GM12878 (cell line): ENCODE measurements at regions not wholly inside any gene's neighbourhood (a gene's known extent, or its start where the extent isn't known, plus 50 kb on each side); places are given as distances from the start of the nearest gene placed in this dataset.

Source experiments
- ATAC-seq: fragments of 200-7000 bp; cut with Tn5 transposase; 3 replicates; pipeline ENCODE4 v1.9.1; 2020; ENCODE audit warnings: mild to moderate bottlenecking, moderate library complexity
- BruUV-seq: library from RNA; stranded (reverse); fragments of 400-500 nt; replicated peaks from 2 replicates; lab custom pipeline; 2021; lab: Mats Ljungman, UMichigan
- CTCF ChIA-PET: fragments of 300-600 bp; sonication (Branson Sonifier 250); formaldehyde crosslinking; extraction: SDS; loops from one replicate; lab custom pipeline; 2021; ENCODE audit warnings: inconsistent platforms; lab: Yijun Ruan, JAX
- POLR2A ChIA-PET: fragments of 350-600 bp; formaldehyde crosslinking; extraction: SDS; loops from one replicate; lab custom pipeline; 2021; ENCODE audit warnings: inconsistent platforms; lab: Charles Lee
- RAD21 ChIA-PET: fragments of 300-600 bp; sonication (Branson Sonifier 250); formaldehyde crosslinking; loops from one replicate; lab custom pipeline; 2023; ENCODE audit warnings: antibody characterized with exemption; ENCODE audit not compliant: unreplicated experiment; lab: Charles Lee
- SMC1A ChIA-PET: fragments of 300-600 bp; sonication (Branson Sonifier 250); formaldehyde crosslinking; loops from one replicate; lab custom pipeline; 2023; ENCODE audit not compliant: unreplicated experiment, uncharacterized antibody; lab: Charles Lee
- DNase-seq: peaks from one replicate; pipeline ENCODE4 v3.0.0-alpha.2; 2011; ENCODE audit warnings: low read depth, low spot score
- FAIRE-seq: peaks from 3 replicates; lab custom pipeline; 2011; peaks lifted over from hg19 to GRCh38; lab: Jason Lieb, UNC
- H2AFZ ChIP-seq: 2 replicates; pipeline ENCODE4 v1.6.0; 2011; ENCODE audit warnings: low read depth, low read length, control low read depth; ENCODE audit not compliant: control insufficient read depth
- H3K27ac ChIP-seq: 2 replicates; pipeline ENCODE4 v1.5.1; 2011; ENCODE audit warnings: control low read depth; ENCODE audit not compliant: control insufficient read depth, insufficient read depth
- H3K27me3 ChIP-seq, 2 experiments: replicated peaks in 1 of 2; 2 replicates each; pipeline versions ENCODE4 v1.6.0 to v1.6.1; 2011; ENCODE audit warnings: low read length in 1 of 2; ENCODE audit not compliant: control insufficient read depth in 2 of 2, insufficient read depth in 2 of 2
- H3K36me3 ChIP-seq, 2 experiments: 2 replicates each; pipeline ENCODE4 v1.5.1; 2011; ENCODE audit warnings: low read length in 1 of 2; ENCODE audit not compliant: control insufficient read depth in 2 of 2, insufficient read depth in 2 of 2
- H3K4me1 ChIP-seq: 2 replicates; pipeline ENCODE4 v1.6.1; 2011; ENCODE audit warnings: mild to moderate bottlenecking, low read length, moderate library complexity, mixed read lengths; ENCODE audit not compliant: control insufficient read depth, insufficient read depth
- H3K4me2 ChIP-seq: 2 replicates; pipeline ENCODE4 v1.6.0; 2011; ENCODE audit warnings: control low read depth; ENCODE audit not compliant: control insufficient read depth, insufficient read depth
- H3K4me3 ChIP-seq: fragments of 200-600 bp; sonication (generic); 2 replicates; pipeline ENCODE4 v1.5.1; 2016
- H3K79me2 ChIP-seq: 2 replicates; pipeline ENCODE4 v1.6.0; 2011; ENCODE audit warnings: low read length; ENCODE audit not compliant: control insufficient read depth, insufficient read depth
- H3K9ac ChIP-seq: 2 replicates; pipeline ENCODE4 v1.8.0; 2011; ENCODE audit warnings: low read length, control low read depth, mixed read lengths; ENCODE audit not compliant: control insufficient read depth, insufficient read depth
- H3K9me3 ChIP-seq: replicated peaks from 3 replicates; pipeline ENCODE4 v1.5.1; 2011; ENCODE audit warnings: mild to moderate bottlenecking, low read length; ENCODE audit not compliant: control insufficient read depth, insufficient read depth
- H4K20me1 ChIP-seq: 2 replicates; pipeline ENCODE4 v1.6.0; 2011; ENCODE audit not compliant: control insufficient read depth, insufficient read depth
- CBFB ChIP-seq: IDR thresholded peaks from 2 replicates; pipeline ENCODE4 v1.6.1; 2016; ENCODE audit warnings: antibody characterized with exemption, low read depth
- HDAC2 ChIP-seq: fragments of 200-600 bp; sonication (generic); IDR thresholded peaks from 2 replicates; pipeline ENCODE4 v1.6.1; 2017
- MEF2A ChIP-seq: IDR thresholded peaks from 2 replicates; pipeline ENCODE4 v1.6.1; 2011; ENCODE audit warnings: low read depth, mild to moderate bottlenecking, low read length, moderate library complexity; ENCODE audit not compliant: insufficient read depth
- POLR2AphosphoS5 ChIP-seq: IDR thresholded peaks from 2 replicates; pipeline ENCODE4 v1.6.1; 2011; ENCODE audit warnings: mild to moderate bottlenecking, low read length, inconsistent platforms
- SIX5 ChIP-seq: IDR thresholded peaks from 2 replicates; pipeline ENCODE4 v1.6.1; 2011; ENCODE audit warnings: mild to moderate bottlenecking, low read depth, low read length, moderate library complexity; ENCODE audit not compliant: severe bottlenecking
- WGBS: methylation state at CpG from one replicate; pipeline ENCODE4 v1.1.6; 2016; ENCODE audit warnings: low lambda C conversion rate; ENCODE audit not compliant: insufficient replicate concordance, insufficient coverage; ENCODE audit errors: missing lambda C conversion rate; 5-methylcytosine and 5-hydroxymethylcytosine counted together
- in situ Hi-C: fragments of 300-500 bp; cut with MboI; formaldehyde crosslinking; loops from 9 replicates; pipeline ENCODE4 v1.14.3; 2018; ENCODE audit warnings: mixed read lengths
- intact Hi-C: fragments of 100-400 bp; cut with micrococcal nuclease; formaldehyde crosslinking; loops from one replicate; pipeline ENCODE4 v1.14.2; 2022; ENCODE audit not compliant: unreplicated experiment
- TF ChIP-seq, protein P1 (sequence below): fragments of 450-650 bp; IDR thresholded peaks from 2 replicates; pipeline ENCODE4 v1.6.1; 2017; ENCODE audit warnings: mild to moderate bottlenecking, low read depth, inconsistent platforms; ENCODE audit not compliant: poor library complexity, severe bottlenecking
- TF ChIP-seq, protein P2 (sequence below): fragments of 450-650 bp; IDR thresholded peaks from 2 replicates; pipeline ENCODE4 v1.6.1; 2018; ENCODE audit warnings: mild to moderate bottlenecking, low read depth, moderate library complexity; ENCODE audit not compliant: partially characterized antibody
- TF ChIP-seq, protein P3 (sequence below): fragments of 450-650 bp; conservative IDR thresholded peaks from 2 replicates; pipeline ENCODE4 v1.6.1; 2017; ENCODE audit warnings: mild to moderate bottlenecking, moderate library complexity
- TF ChIP-seq, protein P4 (sequence below): IDR thresholded peaks from 2 replicates; pipeline ENCODE4 v1.6.1; 2012; ENCODE audit warnings: low read depth, low read length, improper control_type of control experiment
- TF ChIP-seq, protein P5 (sequence below): fragments of 450-650 bp; IDR thresholded peaks from 2 replicates; pipeline ENCODE4 v1.6.1; 2014; ENCODE audit warnings: mild to moderate bottlenecking
- TF ChIP-seq, protein P6 (sequence below): IDR thresholded peaks from 2 replicates; pipeline ENCODE4 v1.6.1; 2012; ENCODE audit warnings: mild to moderate bottlenecking, low read depth, low read length

DNA sequence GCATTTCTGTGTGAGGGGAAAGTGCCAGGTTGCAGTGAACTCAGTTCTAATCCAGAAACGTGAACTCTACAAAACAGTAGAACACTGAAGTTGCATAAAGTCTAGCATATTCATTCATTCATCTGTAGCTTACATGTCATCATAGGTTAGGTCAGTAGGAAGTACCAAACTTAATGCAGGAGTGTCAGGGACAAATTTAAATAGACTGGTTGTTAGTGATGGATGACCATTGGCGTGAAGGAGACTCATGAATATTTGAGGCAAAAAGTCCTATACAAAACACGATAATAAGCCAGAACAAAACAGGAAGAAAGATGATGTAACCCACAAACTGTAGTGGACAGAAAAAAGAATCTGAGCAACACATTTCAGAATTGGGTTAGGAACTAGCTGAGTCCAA lies 592.8 kb upstream of the PCDH10 start:
- Histone ChIP-seq H2AFZ (no peak overlapping the region), H3K9me3 (no peaks in the 10 kb centered on the region), H3K4me2 (no peak overlapping the region), H3K36me3 (no peaks in the 10 kb centered on the region), H3K79me2 (no peaks in the 10 kb centered on the region), H3K4me1 (no peaks in the 10 kb centered on the region), H3K4me3 (no peak overlapping the region), H3K27ac (no peak overlapping the region), H3K9ac (no peak overlapping the region), H3K27me3 (no peaks in the 10 kb centered on the region), H4K20me1 (no peaks in the 10 kb centered on the region)
- in situ Hi-C loops (no loop called here), intact Hi-C loops (no loop called here)
- WGBS, result 22% methylated on average over 3 of the region's 3 CpGs
- ChIA-PET CTCF (interaction anchor here (1.7 kb wide), 1 partner anchor 13 kb away, joined by 3 read pairs; no protein-coding TSS in a partner anchor), SMC1A (no interaction called here), POLR2A (no interaction called here), RAD21 (no interaction called here)
- DNase-seq, result no peak
- no peak for ATAC-seq
- no peak for FAIRE-seq
- BruUV-seq, result no TSS peak
- TF ChIP-seq, protein P1, sequence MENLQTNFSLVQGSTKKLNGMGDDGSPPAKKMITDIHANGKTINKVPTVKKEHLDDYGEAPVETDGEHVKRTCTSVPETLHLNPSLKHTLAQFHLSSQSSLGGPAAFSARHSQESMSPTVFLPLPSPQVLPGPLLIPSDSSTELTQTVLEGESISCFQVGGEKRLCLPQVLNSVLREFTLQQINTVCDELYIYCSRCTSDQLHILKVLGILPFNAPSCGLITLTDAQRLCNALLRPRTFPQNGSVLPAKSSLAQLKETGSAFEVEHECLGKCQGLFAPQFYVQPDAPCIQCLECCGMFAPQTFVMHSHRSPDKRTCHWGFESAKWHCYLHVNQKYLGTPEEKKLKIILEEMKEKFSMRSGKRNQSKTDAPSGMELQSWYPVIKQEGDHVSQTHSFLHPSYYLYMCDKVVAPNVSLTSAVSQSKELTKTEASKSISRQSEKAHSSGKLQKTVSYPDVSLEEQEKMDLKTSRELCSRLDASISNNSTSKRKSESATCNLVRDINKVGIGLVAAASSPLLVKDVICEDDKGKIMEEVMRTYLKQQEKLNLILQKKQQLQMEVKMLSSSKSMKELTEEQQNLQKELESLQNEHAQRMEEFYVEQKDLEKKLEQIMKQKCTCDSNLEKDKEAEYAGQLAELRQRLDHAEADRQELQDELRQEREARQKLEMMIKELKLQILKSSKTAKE, result no peak
- TF ChIP-seq, protein P2, sequence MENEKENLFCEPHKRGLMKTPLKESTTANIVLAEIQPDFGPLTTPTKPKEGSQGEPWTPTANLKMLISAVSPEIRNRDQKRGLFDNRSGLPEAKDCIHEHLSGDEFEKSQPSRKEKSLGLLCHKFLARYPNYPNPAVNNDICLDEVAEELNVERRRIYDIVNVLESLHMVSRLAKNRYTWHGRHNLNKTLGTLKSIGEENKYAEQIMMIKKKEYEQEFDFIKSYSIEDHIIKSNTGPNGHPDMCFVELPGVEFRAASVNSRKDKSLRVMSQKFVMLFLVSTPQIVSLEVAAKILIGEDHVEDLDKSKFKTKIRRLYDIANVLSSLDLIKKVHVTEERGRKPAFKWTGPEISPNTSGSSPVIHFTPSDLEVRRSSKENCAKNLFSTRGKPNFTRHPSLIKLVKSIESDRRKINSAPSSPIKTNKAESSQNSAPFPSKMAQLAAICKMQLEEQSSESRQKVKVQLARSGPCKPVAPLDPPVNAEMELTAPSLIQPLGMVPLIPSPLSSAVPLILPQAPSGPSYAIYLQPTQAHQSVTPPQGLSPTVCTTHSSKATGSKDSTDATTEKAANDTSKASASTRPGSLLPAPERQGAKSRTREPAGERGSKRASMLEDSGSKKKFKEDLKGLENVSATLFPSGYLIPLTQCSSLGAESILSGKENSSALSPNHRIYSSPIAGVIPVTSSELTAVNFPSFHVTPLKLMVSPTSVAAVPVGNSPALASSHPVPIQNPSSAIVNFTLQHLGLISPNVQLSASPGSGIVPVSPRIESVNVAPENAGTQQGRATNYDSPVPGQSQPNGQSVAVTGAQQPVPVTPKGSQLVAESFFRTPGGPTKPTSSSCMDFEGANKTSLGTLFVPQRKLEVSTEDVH, result no peak
- TF ChIP-seq, protein P3, sequence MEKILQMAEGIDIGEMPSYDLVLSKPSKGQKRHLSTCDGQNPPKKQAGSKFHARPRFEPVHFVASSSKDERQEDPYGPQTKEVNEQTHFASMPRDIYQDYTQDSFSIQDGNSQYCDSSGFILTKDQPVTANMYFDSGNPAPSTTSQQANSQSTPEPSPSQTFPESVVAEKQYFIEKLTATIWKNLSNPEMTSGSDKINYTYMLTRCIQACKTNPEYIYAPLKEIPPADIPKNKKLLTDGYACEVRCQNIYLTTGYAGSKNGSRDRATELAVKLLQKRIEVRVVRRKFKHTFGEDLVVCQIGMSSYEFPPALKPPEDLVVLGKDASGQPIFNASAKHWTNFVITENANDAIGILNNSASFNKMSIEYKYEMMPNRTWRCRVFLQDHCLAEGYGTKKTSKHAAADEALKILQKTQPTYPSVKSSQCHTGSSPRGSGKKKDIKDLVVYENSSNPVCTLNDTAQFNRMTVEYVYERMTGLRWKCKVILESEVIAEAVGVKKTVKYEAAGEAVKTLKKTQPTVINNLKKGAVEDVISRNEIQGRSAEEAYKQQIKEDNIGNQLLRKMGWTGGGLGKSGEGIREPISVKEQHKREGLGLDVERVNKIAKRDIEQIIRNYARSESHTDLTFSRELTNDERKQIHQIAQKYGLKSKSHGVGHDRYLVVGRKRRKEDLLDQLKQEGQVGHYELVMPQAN, result no peak
- TF ChIP-seq, protein P4, sequence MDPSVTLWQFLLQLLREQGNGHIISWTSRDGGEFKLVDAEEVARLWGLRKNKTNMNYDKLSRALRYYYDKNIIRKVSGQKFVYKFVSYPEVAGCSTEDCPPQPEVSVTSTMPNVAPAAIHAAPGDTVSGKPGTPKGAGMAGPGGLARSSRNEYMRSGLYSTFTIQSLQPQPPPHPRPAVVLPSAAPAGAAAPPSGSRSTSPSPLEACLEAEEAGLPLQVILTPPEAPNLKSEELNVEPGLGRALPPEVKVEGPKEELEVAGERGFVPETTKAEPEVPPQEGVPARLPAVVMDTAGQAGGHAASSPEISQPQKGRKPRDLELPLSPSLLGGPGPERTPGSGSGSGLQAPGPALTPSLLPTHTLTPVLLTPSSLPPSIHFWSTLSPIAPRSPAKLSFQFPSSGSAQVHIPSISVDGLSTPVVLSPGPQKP, result no peak
- no peak for TF ChIP-seq MEF2A
- no peak for TF ChIP-seq SIX5
- TF ChIP-seq, protein P5, sequence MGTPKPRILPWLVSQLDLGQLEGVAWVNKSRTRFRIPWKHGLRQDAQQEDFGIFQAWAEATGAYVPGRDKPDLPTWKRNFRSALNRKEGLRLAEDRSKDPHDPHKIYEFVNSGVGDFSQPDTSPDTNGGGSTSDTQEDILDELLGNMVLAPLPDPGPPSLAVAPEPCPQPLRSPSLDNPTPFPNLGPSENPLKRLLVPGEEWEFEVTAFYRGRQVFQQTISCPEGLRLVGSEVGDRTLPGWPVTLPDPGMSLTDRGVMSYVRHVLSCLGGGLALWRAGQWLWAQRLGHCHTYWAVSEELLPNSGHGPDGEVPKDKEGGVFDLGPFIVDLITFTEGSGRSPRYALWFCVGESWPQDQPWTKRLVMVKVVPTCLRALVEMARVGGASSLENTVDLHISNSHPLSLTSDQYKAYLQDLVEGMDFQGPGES, result no peak
- TF ChIP-seq CBFB, result no peak
- TF ChIP-seq, protein P6, sequence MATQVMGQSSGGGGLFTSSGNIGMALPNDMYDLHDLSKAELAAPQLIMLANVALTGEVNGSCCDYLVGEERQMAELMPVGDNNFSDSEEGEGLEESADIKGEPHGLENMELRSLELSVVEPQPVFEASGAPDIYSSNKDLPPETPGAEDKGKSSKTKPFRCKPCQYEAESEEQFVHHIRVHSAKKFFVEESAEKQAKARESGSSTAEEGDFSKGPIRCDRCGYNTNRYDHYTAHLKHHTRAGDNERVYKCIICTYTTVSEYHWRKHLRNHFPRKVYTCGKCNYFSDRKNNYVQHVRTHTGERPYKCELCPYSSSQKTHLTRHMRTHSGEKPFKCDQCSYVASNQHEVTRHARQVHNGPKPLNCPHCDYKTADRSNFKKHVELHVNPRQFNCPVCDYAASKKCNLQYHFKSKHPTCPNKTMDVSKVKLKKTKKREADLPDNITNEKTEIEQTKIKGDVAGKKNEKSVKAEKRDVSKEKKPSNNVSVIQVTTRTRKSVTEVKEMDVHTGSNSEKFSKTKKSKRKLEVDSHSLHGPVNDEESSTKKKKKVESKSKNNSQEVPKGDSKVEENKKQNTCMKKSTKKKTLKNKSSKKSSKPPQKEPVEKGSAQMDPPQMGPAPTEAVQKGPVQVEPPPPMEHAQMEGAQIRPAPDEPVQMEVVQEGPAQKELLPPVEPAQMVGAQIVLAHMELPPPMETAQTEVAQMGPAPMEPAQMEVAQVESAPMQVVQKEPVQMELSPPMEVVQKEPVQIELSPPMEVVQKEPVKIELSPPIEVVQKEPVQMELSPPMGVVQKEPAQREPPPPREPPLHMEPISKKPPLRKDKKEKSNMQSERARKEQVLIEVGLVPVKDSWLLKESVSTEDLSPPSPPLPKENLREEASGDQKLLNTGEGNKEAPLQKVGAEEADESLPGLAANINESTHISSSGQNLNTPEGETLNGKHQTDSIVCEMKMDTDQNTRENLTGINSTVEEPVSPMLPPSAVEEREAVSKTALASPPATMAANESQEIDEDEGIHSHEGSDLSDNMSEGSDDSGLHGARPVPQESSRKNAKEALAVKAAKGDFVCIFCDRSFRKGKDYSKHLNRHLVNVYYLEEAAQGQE, result no peak
- no peak for TF ChIP-seq POLR2AphosphoS5
- no peak for TF ChIP-seq HDAC2
